Stomach (tissue), 4 donors: ENCODE measurements at regions not wholly inside any gene's neighbourhood (a gene's known extent, or its start where the extent isn't known, plus 50 kb on each side); places are given as distances from the start of the nearest gene placed in this dataset.

Experiments
- CTCF ChIP-seq, 7 experiments: fragments of 450-650 bp in 4 of 7; fragments of 200-600 bp in 3 of 7; sonication (generic) in 3 of 7; IDR thresholded peaks; one replicate each; pipeline ENCODE4 v1.5.1; 2016 to 2019; ENCODE audit warnings: antibody characterized with exemption in 7 of 7, control low read depth in 2 of 7, mild to moderate bottlenecking in 1 of 7
- POLR2AphosphoS5 ChIP-seq, 3 donors: sonication (generic); formaldehyde crosslinking; IDR thresholded peaks; one replicate each; pipeline ENCODE4 v1.6.1; 2016; ENCODE audit warnings: antibody characterized with exemption in 3 of 3

DNA sequence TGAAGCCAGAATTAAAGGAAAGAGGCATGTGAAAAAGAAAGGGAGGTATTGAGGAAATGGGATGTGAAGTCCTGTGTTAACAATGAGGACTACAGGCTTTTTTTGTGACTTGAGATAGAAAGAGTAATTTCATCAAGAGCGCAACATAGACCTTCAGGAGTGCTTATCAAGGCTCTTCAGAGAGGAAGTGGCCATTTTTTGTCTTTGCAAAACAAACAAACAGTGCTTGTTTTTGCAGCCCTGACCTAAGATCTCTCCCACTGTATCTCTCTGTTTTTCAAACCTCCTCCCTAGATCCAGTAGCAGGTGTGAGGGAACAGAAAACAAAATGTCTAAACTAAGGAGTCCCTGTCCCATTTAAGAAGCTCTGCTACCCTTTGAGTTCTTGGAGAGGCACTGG is 710.3 kb upstream of the MARCKS start:
- TF ChIP-seq POLR2AphosphoS5 (IDR thresholded peaks at IDR 0.05): no peak
- TF ChIP-seq CTCF (IDR thresholded peaks at IDR 0.05): no peak
